ENCODE measurements at regions not wholly inside any gene's neighbourhood (a gene's known extent, or its start where the extent isn't known, plus 50 kb on each side); places are given as distances from the start of the nearest gene placed in this dataset.

GRCh38 chr13:80245162-80245733 lies 95.7 kb downstream of the SPRY2 start:
- CTCF ChIA-PET: no interaction called here
- H3K27me3 Mint-ChIP-seq (ENCODE audit: low read depth): no peaks in the 10 kb centered on the region
- no peak overlapping the region for H3K27ac Mint-ChIP-seq
- no peaks in the 10 kb centered on the region for H3K9me3 Mint-ChIP-seq
- H3K4me1 Mint-ChIP-seq: peaks cover 19% of the 10 kb centered on the region
- no peaks in the 10 kb centered on the region for H3K36me3 Mint-ChIP-seq
- no peak for DNase-seq (ENCODE audit: low spot score)
- TF ChIP-seq, protein P1, sequence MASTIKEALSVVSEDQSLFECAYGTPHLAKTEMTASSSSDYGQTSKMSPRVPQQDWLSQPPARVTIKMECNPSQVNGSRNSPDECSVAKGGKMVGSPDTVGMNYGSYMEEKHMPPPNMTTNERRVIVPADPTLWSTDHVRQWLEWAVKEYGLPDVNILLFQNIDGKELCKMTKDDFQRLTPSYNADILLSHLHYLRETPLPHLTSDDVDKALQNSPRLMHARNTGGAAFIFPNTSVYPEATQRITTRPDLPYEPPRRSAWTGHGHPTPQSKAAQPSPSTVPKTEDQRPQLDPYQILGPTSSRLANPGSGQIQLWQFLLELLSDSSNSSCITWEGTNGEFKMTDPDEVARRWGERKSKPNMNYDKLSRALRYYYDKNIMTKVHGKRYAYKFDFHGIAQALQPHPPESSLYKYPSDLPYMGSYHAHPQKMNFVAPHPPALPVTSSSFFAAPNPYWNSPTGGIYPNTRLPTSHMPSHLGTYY (CRISPR knock-in tag; IDR thresholded peaks at IDR 0.05): no peak
- TF ChIP-seq, protein P2, sequence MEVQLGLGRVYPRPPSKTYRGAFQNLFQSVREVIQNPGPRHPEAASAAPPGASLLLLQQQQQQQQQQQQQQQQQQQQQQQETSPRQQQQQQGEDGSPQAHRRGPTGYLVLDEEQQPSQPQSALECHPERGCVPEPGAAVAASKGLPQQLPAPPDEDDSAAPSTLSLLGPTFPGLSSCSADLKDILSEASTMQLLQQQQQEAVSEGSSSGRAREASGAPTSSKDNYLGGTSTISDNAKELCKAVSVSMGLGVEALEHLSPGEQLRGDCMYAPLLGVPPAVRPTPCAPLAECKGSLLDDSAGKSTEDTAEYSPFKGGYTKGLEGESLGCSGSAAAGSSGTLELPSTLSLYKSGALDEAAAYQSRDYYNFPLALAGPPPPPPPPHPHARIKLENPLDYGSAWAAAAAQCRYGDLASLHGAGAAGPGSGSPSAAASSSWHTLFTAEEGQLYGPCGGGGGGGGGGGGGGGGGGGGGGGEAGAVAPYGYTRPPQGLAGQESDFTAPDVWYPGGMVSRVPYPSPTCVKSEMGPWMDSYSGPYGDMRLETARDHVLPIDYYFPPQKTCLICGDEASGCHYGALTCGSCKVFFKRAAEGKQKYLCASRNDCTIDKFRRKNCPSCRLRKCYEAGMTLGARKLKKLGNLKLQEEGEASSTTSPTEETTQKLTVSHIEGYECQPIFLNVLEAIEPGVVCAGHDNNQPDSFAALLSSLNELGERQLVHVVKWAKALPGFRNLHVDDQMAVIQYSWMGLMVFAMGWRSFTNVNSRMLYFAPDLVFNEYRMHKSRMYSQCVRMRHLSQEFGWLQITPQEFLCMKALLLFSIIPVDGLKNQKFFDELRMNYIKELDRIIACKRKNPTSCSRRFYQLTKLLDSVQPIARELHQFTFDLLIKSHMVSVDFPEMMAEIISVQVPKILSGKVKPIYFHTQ (CRISPR knock-in tag; IDR thresholded peaks at IDR 0.05): no peak
- TF ChIP-seq ZNF416 (CRISPR knock-in tag; IDR thresholded peaks at IDR 0.05): no peak
- TF ChIP-seq E2F5 (CRISPR knock-in tag; IDR thresholded peaks at IDR 0.05): no peak
- TF ChIP-seq ESRRA (CRISPR knock-in tag; IDR thresholded peaks at IDR 0.05; ENCODE audit: borderline replicate concordance): no peak
- TF ChIP-seq NFE2L1 (CRISPR knock-in tag; IDR thresholded peaks at IDR 0.05): no peak
- TF ChIP-seq, protein P3, sequence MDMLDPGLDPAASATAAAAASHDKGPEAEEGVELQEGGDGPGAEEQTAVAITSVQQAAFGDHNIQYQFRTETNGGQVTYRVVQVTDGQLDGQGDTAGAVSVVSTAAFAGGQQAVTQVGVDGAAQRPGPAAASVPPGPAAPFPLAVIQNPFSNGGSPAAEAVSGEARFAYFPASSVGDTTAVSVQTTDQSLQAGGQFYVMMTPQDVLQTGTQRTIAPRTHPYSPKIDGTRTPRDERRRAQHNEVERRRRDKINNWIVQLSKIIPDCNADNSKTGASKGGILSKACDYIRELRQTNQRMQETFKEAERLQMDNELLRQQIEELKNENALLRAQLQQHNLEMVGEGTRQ (CRISPR knock-in tag; IDR thresholded peaks at IDR 0.05): no peak
- TF ChIP-seq ETV6 (CRISPR knock-in tag; IDR thresholded peaks at IDR 0.05): no peak
- POLR2A ChIA-PET: no interaction called here
- no peak overlapping the region for H3K4me3 Mint-ChIP-seq
- ATAC-seq: no peak

GRCh38 chr13:80244574-80244973 lies 96.4 kb downstream of the SPRY2 start:
- H3K4me3 Mint-ChIP-seq: no peak overlapping the region
- no peaks in the 10 kb centered on the region for H3K27me3 Mint-ChIP-seq (ENCODE audit: low read depth)
- POLR2A ChIA-PET: no interaction called here
- DNase-seq (ENCODE audit: low spot score) (no peak), ATAC-seq (no peak)
- no peaks in the 10 kb centered on the region for H3K9me3 Mint-ChIP-seq
- no peak overlapping the region for H3K27ac Mint-ChIP-seq
- H3K36me3 Mint-ChIP-seq: no peaks in the 10 kb centered on the region
- CTCF ChIA-PET: no interaction called here
- H3K4me1 Mint-ChIP-seq: peaks cover 19% of the 10 kb centered on the region
- TF ChIP-seq CREB1 (CRISPR knock-in tag; IDR thresholded peaks at IDR 0.05): no peak
- TF ChIP-seq, protein P4, sequence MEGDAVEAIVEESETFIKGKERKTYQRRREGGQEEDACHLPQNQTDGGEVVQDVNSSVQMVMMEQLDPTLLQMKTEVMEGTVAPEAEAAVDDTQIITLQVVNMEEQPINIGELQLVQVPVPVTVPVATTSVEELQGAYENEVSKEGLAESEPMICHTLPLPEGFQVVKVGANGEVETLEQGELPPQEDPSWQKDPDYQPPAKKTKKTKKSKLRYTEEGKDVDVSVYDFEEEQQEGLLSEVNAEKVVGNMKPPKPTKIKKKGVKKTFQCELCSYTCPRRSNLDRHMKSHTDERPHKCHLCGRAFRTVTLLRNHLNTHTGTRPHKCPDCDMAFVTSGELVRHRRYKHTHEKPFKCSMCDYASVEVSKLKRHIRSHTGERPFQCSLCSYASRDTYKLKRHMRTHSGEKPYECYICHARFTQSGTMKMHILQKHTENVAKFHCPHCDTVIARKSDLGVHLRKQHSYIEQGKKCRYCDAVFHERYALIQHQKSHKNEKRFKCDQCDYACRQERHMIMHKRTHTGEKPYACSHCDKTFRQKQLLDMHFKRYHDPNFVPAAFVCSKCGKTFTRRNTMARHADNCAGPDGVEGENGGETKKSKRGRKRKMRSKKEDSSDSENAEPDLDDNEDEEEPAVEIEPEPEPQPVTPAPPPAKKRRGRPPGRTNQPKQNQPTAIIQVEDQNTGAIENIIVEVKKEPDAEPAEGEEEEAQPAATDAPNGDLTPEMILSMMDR (IDR thresholded peaks at IDR 0.05): no peak
- no peak for TF ChIP-seq MYBL2 (CRISPR knock-in tag; IDR thresholded peaks at IDR 0.05)
- TF ChIP-seq ZNF138 (CRISPR knock-in tag; conservative IDR thresholded peaks at IDR 0.05): no peak
- no peak for TF ChIP-seq ZSCAN18 (CRISPR knock-in tag; IDR thresholded peaks at IDR 0.05)
- TF ChIP-seq, protein P5, sequence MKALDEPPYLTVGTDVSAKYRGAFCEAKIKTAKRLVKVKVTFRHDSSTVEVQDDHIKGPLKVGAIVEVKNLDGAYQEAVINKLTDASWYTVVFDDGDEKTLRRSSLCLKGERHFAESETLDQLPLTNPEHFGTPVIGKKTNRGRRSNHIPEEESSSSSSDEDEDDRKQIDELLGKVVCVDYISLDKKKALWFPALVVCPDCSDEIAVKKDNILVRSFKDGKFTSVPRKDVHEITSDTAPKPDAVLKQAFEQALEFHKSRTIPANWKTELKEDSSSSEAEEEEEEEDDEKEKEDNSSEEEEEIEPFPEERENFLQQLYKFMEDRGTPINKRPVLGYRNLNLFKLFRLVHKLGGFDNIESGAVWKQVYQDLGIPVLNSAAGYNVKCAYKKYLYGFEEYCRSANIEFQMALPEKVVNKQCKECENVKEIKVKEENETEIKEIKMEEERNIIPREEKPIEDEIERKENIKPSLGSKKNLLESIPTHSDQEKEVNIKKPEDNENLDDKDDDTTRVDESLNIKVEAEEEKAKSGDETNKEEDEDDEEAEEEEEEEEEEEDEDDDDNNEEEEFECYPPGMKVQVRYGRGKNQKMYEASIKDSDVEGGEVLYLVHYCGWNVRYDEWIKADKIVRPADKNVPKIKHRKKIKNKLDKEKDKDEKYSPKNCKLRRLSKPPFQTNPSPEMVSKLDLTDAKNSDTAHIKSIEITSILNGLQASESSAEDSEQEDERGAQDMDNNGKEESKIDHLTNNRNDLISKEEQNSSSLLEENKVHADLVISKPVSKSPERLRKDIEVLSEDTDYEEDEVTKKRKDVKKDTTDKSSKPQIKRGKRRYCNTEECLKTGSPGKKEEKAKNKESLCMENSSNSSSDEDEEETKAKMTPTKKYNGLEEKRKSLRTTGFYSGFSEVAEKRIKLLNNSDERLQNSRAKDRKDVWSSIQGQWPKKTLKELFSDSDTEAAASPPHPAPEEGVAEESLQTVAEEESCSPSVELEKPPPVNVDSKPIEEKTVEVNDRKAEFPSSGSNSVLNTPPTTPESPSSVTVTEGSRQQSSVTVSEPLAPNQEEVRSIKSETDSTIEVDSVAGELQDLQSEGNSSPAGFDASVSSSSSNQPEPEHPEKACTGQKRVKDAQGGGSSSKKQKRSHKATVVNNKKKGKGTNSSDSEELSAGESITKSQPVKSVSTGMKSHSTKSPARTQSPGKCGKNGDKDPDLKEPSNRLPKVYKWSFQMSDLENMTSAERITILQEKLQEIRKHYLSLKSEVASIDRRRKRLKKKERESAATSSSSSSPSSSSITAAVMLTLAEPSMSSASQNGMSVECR (CRISPR knock-in tag; IDR thresholded peaks at IDR 0.05; ENCODE audit: borderline replicate concordance): no peak
- TF ChIP-seq, protein P6, sequence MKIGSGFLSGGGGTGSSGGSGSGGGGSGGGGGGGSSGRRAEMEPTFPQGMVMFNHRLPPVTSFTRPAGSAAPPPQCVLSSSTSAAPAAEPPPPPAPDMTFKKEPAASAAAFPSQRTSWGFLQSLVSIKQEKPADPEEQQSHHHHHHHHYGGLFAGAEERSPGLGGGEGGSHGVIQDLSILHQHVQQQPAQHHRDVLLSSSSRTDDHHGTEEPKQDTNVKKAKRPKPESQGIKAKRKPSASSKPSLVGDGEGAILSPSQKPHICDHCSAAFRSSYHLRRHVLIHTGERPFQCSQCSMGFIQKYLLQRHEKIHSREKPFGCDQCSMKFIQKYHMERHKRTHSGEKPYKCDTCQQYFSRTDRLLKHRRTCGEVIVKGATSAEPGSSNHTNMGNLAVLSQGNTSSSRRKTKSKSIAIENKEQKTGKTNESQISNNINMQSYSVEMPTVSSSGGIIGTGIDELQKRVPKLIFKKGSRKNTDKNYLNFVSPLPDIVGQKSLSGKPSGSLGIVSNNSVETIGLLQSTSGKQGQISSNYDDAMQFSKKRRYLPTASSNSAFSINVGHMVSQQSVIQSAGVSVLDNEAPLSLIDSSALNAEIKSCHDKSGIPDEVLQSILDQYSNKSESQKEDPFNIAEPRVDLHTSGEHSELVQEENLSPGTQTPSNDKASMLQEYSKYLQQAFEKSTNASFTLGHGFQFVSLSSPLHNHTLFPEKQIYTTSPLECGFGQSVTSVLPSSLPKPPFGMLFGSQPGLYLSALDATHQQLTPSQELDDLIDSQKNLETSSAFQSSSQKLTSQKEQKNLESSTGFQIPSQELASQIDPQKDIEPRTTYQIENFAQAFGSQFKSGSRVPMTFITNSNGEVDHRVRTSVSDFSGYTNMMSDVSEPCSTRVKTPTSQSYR (CRISPR knock-in tag; IDR thresholded peaks at IDR 0.05): no peak
